ENCODE measurements at regions not wholly inside any gene's neighbourhood (a gene's known extent, or its start where the extent isn't known, plus 50 kb on each side); places are given as distances from the start of the nearest gene placed in this dataset.

DNA sequence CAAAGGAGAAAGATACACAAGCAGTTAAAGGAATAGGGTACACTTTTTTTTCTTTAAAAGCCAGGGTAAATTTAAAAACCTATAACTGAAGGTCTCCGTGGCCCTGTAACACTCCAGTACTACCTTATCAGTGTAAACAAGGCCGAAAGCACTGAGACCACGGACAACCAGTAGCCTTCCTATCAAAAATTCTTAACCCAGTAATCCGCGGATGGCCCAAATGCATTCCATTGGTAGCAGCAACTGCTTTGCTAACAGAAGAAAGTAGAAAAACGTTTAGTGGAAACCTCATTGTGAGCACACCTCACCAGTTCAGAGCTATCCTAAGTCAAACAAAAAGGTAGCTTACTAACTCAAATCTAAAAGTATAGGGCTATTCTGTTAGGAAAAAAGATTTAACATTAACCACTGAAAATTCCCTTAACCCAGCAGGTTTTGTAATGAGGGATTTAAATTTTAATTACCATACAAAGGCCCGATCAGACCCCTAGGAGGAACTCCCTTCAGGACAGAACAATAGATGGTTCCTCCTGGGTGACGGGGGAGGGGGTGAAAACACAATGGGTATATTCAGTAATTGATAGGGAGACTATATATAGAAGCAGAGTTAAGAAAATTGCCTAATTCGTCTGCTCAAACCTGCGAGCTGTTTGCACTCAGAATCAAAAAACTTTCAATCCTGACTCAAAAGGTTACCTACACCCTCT lies 50.8 kb upstream of the CWC22 start:
- TF ChIP-seq, protein P1, sequence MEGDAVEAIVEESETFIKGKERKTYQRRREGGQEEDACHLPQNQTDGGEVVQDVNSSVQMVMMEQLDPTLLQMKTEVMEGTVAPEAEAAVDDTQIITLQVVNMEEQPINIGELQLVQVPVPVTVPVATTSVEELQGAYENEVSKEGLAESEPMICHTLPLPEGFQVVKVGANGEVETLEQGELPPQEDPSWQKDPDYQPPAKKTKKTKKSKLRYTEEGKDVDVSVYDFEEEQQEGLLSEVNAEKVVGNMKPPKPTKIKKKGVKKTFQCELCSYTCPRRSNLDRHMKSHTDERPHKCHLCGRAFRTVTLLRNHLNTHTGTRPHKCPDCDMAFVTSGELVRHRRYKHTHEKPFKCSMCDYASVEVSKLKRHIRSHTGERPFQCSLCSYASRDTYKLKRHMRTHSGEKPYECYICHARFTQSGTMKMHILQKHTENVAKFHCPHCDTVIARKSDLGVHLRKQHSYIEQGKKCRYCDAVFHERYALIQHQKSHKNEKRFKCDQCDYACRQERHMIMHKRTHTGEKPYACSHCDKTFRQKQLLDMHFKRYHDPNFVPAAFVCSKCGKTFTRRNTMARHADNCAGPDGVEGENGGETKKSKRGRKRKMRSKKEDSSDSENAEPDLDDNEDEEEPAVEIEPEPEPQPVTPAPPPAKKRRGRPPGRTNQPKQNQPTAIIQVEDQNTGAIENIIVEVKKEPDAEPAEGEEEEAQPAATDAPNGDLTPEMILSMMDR (IDR thresholded peaks at IDR 0.05): no peak
- TF ChIP-seq, protein P2, sequence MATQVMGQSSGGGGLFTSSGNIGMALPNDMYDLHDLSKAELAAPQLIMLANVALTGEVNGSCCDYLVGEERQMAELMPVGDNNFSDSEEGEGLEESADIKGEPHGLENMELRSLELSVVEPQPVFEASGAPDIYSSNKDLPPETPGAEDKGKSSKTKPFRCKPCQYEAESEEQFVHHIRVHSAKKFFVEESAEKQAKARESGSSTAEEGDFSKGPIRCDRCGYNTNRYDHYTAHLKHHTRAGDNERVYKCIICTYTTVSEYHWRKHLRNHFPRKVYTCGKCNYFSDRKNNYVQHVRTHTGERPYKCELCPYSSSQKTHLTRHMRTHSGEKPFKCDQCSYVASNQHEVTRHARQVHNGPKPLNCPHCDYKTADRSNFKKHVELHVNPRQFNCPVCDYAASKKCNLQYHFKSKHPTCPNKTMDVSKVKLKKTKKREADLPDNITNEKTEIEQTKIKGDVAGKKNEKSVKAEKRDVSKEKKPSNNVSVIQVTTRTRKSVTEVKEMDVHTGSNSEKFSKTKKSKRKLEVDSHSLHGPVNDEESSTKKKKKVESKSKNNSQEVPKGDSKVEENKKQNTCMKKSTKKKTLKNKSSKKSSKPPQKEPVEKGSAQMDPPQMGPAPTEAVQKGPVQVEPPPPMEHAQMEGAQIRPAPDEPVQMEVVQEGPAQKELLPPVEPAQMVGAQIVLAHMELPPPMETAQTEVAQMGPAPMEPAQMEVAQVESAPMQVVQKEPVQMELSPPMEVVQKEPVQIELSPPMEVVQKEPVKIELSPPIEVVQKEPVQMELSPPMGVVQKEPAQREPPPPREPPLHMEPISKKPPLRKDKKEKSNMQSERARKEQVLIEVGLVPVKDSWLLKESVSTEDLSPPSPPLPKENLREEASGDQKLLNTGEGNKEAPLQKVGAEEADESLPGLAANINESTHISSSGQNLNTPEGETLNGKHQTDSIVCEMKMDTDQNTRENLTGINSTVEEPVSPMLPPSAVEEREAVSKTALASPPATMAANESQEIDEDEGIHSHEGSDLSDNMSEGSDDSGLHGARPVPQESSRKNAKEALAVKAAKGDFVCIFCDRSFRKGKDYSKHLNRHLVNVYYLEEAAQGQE (IDR thresholded peaks at IDR 0.05; ENCODE audit: insufficient read depth in 1 of 2, low read depth in 2 of 2, low read length in 1 of 2): no peak
